ENCODE measurements at regions not wholly inside any gene's neighbourhood (a gene's known extent, or its start where the extent isn't known, plus 50 kb on each side); places are given as distances from the start of the nearest gene placed in this dataset.

GRCh38 chr11:129598378-129598777, 217.3 kb upstream of the TMEM45B start:
- TF ChIP-seq ZBTB7A (IDR thresholded peaks at IDR 0.05; ENCODE audit: low read depth) (no peak), EGR1 (IDR thresholded peaks at IDR 0.05) (no peak), CREB1 (IDR thresholded peaks at IDR 0.05; ENCODE audit: low read depth) (no peak), EP300 (IDR thresholded peaks at IDR 0.05; ENCODE audit: borderline replicate concordance) (no peak), TAF1 (IDR thresholded peaks at IDR 0.05; ENCODE audit: low read depth) (no peak), NFIC (IDR thresholded peaks at IDR 0.05) (no peak), CEBPB (IDR thresholded peaks at IDR 0.05) (no peak), RAD21 (IDR thresholded peaks at IDR 0.05; ENCODE audit: low read depth) (no peak), YY1 (IDR thresholded peaks at IDR 0.05; ENCODE audit: low read depth) (no peak)
- TF ChIP-seq, protein P1, sequence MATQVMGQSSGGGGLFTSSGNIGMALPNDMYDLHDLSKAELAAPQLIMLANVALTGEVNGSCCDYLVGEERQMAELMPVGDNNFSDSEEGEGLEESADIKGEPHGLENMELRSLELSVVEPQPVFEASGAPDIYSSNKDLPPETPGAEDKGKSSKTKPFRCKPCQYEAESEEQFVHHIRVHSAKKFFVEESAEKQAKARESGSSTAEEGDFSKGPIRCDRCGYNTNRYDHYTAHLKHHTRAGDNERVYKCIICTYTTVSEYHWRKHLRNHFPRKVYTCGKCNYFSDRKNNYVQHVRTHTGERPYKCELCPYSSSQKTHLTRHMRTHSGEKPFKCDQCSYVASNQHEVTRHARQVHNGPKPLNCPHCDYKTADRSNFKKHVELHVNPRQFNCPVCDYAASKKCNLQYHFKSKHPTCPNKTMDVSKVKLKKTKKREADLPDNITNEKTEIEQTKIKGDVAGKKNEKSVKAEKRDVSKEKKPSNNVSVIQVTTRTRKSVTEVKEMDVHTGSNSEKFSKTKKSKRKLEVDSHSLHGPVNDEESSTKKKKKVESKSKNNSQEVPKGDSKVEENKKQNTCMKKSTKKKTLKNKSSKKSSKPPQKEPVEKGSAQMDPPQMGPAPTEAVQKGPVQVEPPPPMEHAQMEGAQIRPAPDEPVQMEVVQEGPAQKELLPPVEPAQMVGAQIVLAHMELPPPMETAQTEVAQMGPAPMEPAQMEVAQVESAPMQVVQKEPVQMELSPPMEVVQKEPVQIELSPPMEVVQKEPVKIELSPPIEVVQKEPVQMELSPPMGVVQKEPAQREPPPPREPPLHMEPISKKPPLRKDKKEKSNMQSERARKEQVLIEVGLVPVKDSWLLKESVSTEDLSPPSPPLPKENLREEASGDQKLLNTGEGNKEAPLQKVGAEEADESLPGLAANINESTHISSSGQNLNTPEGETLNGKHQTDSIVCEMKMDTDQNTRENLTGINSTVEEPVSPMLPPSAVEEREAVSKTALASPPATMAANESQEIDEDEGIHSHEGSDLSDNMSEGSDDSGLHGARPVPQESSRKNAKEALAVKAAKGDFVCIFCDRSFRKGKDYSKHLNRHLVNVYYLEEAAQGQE (IDR thresholded peaks at IDR 0.05; ENCODE audit: low read depth), result no peak

Measured in Ishikawa (cell line).